Astrocyte of the cerebellum (primary cell): ENCODE measurements at regions not wholly inside any gene's neighbourhood (a gene's known extent, or its start where the extent isn't known, plus 50 kb on each side); places are given as distances from the start of the nearest gene placed in this dataset.

Source experiments
- DNase-seq: peaks from one replicate; pipeline ENCODE4 v3.0.0-alpha.2; 2011; ENCODE audit warnings: low read depth
- H3K4me3 ChIP-seq: 2 replicates; pipeline ENCODE4 v1.5.1; 2011; ENCODE audit warnings: mild to moderate bottlenecking, low read depth, low read length, moderate library complexity
- CTCF ChIP-seq: IDR thresholded peaks from 2 replicates; pipeline ENCODE4 v1.5.1; 2012; ENCODE audit warnings: low read length, low read depth, moderate library complexity, mild to moderate bottlenecking; ENCODE audit errors: missing control alignments
- in situ Hi-C: cut with HindIII; loops from 2 replicates; pipeline ENCODE4 v1.10.0; 2017; ENCODE audit warnings: low sequenced_read_pairs

GRCh38 chr6:169157197-169158148, 96.2 kb downstream of the THBS2 start:
- in situ Hi-C loops = no loop called here
- no peak overlapping the region for H3K4me3 ChIP-seq
- no peak for TF ChIP-seq CTCF
- DNase-seq = no peak

GRCh38 chr6:169156793-169157147, 96.9 kb downstream of the THBS2 start:
- TF ChIP-seq CTCF = no peak
- no peak overlapping the region for H3K4me3 ChIP-seq
- in situ Hi-C loops = no loop called here
- DNase-seq = no peak

GRCh38 chr6:169156108-169156792, 97.4 kb downstream of the THBS2 start:
- H3K4me3 ChIP-seq = no peak overlapping the region
- DNase-seq = no peak
- in situ Hi-C loops = no loop called here
- no peak for TF ChIP-seq CTCF

- H3K4me3 ChIP-seq = no peak overlapping the region
- TF ChIP-seq CTCF = no peak
- in situ Hi-C loops = no loop called here
- no peak for DNase-seq
Measured at GRCh38 chr6:169155481-169155880, 98.2 kb downstream of the THBS2 start.

- no peak overlapping the region for H3K4me3 ChIP-seq
- DNase-seq = no peak
- no peak for TF ChIP-seq CTCF
- in situ Hi-C loops = no loop called here
Measured at GRCh38 chr6:169153401-169153800, 100.2 kb downstream of the THBS2 start.

GRCh38 chr6:169146521-169146920, 107.1 kb downstream of the THBS2 start:
- in situ Hi-C loops = no loop called here
- no peak overlapping the region for H3K4me3 ChIP-seq
- DNase-seq = no peak
- no peak for TF ChIP-seq CTCF
